Right lobe of liver (tissue), 4 donors: ENCODE measurements at regions not wholly inside any gene's neighbourhood (a gene's known extent, or its start where the extent isn't known, plus 50 kb on each side); places are given as distances from the start of the nearest gene placed in this dataset.

Source experiments
- POLR2A ChIP-seq: fragments of 450-650 bp; IDR thresholded peaks from one replicate; pipeline ENCODE4 v1.6.1; 2017; ENCODE audit warnings: antibody characterized with exemption, mild to moderate bottlenecking
- TF ChIP-seq, protein P1 (sequence below), 4 donors: fragments of 200-600 bp in 3 of 4; fragments of 450-650 bp in 1 of 4; IDR thresholded peaks; one replicate each; pipeline versions ENCODE4 v1.5.1 to v1.8.0; 2016 to 2022; ENCODE audit warnings: antibody characterized with exemption in 4 of 4, mild to moderate bottlenecking in 2 of 4
- donor health status: DM: no; HTN: no; CAD: no.
- donor health status: DM: no; HTN: no; CAD: no.
- donor health status: DM: no; HTN: yes; CAD: no.

- no peak for TF ChIP-seq POLR2A
- TF ChIP-seq, protein P1, sequence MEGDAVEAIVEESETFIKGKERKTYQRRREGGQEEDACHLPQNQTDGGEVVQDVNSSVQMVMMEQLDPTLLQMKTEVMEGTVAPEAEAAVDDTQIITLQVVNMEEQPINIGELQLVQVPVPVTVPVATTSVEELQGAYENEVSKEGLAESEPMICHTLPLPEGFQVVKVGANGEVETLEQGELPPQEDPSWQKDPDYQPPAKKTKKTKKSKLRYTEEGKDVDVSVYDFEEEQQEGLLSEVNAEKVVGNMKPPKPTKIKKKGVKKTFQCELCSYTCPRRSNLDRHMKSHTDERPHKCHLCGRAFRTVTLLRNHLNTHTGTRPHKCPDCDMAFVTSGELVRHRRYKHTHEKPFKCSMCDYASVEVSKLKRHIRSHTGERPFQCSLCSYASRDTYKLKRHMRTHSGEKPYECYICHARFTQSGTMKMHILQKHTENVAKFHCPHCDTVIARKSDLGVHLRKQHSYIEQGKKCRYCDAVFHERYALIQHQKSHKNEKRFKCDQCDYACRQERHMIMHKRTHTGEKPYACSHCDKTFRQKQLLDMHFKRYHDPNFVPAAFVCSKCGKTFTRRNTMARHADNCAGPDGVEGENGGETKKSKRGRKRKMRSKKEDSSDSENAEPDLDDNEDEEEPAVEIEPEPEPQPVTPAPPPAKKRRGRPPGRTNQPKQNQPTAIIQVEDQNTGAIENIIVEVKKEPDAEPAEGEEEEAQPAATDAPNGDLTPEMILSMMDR (IDR thresholded peaks at IDR 0.05), result no peak
Observed at GRCh38 chr3:28678086-28678485, 329.5 kb upstream of the AZI2 start.
